ENCODE measurements at regions not wholly inside any gene's neighbourhood (a gene's known extent, or its start where the extent isn't known, plus 50 kb on each side); places are given as distances from the start of the nearest gene placed in this dataset.

DNA sequence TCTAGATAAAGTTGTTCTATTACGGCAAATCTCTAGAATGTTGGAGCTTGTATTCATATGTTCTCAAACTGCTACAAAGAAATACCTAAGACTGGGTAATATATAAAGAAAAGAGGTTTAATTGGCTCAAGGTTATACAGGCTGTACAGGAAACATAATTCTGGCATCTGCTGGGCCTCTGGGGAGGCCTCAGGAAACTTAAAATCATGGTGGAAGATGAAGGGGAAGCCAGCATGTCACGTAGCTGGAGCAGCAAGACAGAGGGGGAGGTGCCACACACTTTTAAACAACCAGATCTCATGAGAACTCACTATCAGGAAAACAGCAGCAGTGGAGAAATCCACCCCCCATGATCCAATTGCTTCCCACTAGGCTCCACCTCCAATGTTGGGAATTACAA lies 390.4 kb upstream of the ADGRL4 start:
- TF ChIP-seq CTCF (IDR thresholded peaks at IDR 0.05; ENCODE audit: insufficient read depth, low read length) (no peak), GABPA (IDR thresholded peaks at IDR 0.05; ENCODE audit: low read depth) (no peak), REST (IDR thresholded peaks at IDR 0.05; ENCODE audit: insufficient replicate concordance, low read depth) (no peak)
